GM23338 (cell line): ENCODE measurements at regions not wholly inside any gene's neighbourhood (a gene's known extent, or its start where the extent isn't known, plus 50 kb on each side); places are given as distances from the start of the nearest gene placed in this dataset.

ENCODE experiments used
- EZH2 ChIP-seq: fragments of 200-600 bp; sonication (generic); IDR thresholded peaks from one replicate; pipeline ENCODE4 v1.8.0; 2017; ENCODE audit warnings: antibody characterized with exemption, mild to moderate bottlenecking, low read depth; ENCODE audit not compliant: unreplicated experiment
- POLR2AphosphoS5 ChIP-seq: IDR thresholded peaks from 2 replicates; pipeline ENCODE4 v1.6.1; 2016; ENCODE audit warnings: antibody characterized with exemption, low read depth
- ZNF331 ChIP-seq: fragments of 250-450 bp; sonication (Bioruptor Pico); IDR thresholded peaks from 2 replicates; pipeline ENCODE4 v1.5.0; 2020; ENCODE audit warnings: low read depth, mild to moderate bottlenecking, moderate library complexity
- TF ChIP-seq, protein P1 (sequence below), 2 experiments: fragments of 200-600 bp in 1 of 2; sonication (generic) in 1 of 2; conservative IDR thresholded peaks; 2 replicates each; pipeline versions ENCODE4 v1.5.1 to v1.6.1; 2016 to 2017; ENCODE audit warnings: antibody characterized with exemption in 2 of 2, low read depth in 2 of 2, mild to moderate bottlenecking in 2 of 2, moderate library complexity in 1 of 2

DNA sequence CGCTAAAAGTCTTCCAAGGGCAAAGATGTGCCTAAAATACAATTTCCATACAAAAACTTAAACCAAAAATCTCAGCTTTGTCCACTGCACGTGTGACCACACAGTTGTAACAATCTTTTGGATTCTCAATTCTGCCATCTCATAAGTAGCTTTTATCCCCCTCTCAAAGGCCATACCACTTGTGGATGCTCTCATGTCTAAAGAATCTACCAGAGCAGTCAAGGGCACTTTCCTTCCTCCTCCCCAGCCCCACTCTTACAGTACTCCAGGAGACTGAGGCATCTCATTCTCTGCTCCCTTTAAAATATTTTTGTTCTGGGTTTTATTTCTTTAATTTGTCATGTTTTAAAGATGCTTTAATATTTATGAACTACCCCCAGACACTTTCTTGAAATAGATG lies 102.3 kb upstream of the PFN2 start:
- no peak for TF ChIP-seq POLR2AphosphoS5
- no peak for TF ChIP-seq EZH2
- TF ChIP-seq, protein P1, sequence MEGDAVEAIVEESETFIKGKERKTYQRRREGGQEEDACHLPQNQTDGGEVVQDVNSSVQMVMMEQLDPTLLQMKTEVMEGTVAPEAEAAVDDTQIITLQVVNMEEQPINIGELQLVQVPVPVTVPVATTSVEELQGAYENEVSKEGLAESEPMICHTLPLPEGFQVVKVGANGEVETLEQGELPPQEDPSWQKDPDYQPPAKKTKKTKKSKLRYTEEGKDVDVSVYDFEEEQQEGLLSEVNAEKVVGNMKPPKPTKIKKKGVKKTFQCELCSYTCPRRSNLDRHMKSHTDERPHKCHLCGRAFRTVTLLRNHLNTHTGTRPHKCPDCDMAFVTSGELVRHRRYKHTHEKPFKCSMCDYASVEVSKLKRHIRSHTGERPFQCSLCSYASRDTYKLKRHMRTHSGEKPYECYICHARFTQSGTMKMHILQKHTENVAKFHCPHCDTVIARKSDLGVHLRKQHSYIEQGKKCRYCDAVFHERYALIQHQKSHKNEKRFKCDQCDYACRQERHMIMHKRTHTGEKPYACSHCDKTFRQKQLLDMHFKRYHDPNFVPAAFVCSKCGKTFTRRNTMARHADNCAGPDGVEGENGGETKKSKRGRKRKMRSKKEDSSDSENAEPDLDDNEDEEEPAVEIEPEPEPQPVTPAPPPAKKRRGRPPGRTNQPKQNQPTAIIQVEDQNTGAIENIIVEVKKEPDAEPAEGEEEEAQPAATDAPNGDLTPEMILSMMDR (conservative IDR thresholded peaks at IDR 0.05; ENCODE audit: low read depth in 2 of 2) = no peak
- no peak for TF ChIP-seq ZNF331
